Glutamatergic neuron (in vitro differentiated cells): ENCODE measurements at regions not wholly inside any gene's neighbourhood (a gene's known extent, or its start where the extent isn't known, plus 50 kb on each side); places are given as distances from the start of the nearest gene placed in this dataset.

Experiments used
- DNase-seq: peaks from one replicate; pipeline ENCODE4 v3.0.0; 2022
- H3K27ac Mint-ChIP-seq: one replicate; pipeline ENCODE4 v1.8.0; 2020; ENCODE audit warnings: mild to moderate bottlenecking, mixed read lengths, inconsistent platforms; ENCODE audit not compliant: unreplicated experiment
- H3K27me3 Mint-ChIP-seq: one replicate; pipeline ENCODE4 v1.8.0; 2020; ENCODE audit warnings: mild to moderate bottlenecking, moderate library complexity, mixed read lengths, inconsistent platforms; ENCODE audit not compliant: unreplicated experiment
- H3K36me3 Mint-ChIP-seq: one replicate; pipeline ENCODE4 v1.8.0; 2020; ENCODE audit warnings: mild to moderate bottlenecking, mixed read lengths, inconsistent platforms; ENCODE audit not compliant: unreplicated experiment
- H3K4me1 Mint-ChIP-seq: one replicate; pipeline ENCODE4 v1.8.0; 2020; ENCODE audit warnings: mild to moderate bottlenecking, low read depth, mixed read lengths, inconsistent platforms; ENCODE audit not compliant: unreplicated experiment
- H3K4me3 Mint-ChIP-seq: one replicate; pipeline ENCODE4 v1.8.0; 2020; ENCODE audit warnings: mild to moderate bottlenecking, mixed read lengths, inconsistent platforms; ENCODE audit not compliant: unreplicated experiment
- H3K9me3 Mint-ChIP-seq: one replicate; pipeline ENCODE4 v1.8.0; 2020; ENCODE audit warnings: mild to moderate bottlenecking, moderate library complexity, mixed read lengths, inconsistent platforms; ENCODE audit not compliant: unreplicated experiment
- CTCF ChIP-seq: fragments of 200-600 bp; sonication (generic); IDR thresholded peaks from one replicate; pipeline ENCODE4 v1.5.0; 2021; ENCODE audit not compliant: partially characterized antibody, unreplicated experiment

GRCh38 chr14:101196051-101196712 is 292.7 kb upstream of the RTL1 start:
- DNase-seq = no peak

GRCh38 chr14:101196795-101197590 is 293.5 kb upstream of the RTL1 start:
- no peak overlapping the region for H3K4me3 Mint-ChIP-seq
- peaks cover 10% of the 10 kb centered on the region for H3K27me3 Mint-ChIP-seq
- H3K36me3 Mint-ChIP-seq = no peaks in the 10 kb centered on the region
- no peak overlapping the region for H3K27ac Mint-ChIP-seq
- no peak for TF ChIP-seq CTCF
- peaks cover 3% of the 10 kb centered on the region for H3K9me3 Mint-ChIP-seq
- no peak for DNase-seq
- H3K4me1 Mint-ChIP-seq = peaks cover 2% of the 10 kb centered on the region

More at GRCh38 chr14:101196051-101196712, 292.7 kb upstream of the RTL1 start:
- H3K4me1 Mint-ChIP-seq = peaks cover 5% of the 10 kb centered on the region
- H3K36me3 Mint-ChIP-seq = no peaks in the 10 kb centered on the region
- H3K27me3 Mint-ChIP-seq = peaks cover 8% of the 10 kb centered on the region
- no peak overlapping the region for H3K27ac Mint-ChIP-seq
- peaks cover 3% of the 10 kb centered on the region for H3K9me3 Mint-ChIP-seq
- no peak for TF ChIP-seq CTCF
- H3K4me3 Mint-ChIP-seq = no peak overlapping the region

GRCh38 chr14:101197595-101198397 is 294.3 kb upstream of the RTL1 start:
- Mint-ChIP-seq H3K4me3 (no peak overlapping the region), H3K36me3 (no peaks in the 10 kb centered on the region), H3K27ac (no peak overlapping the region), H3K9me3 (peaks cover 3% of the 10 kb centered on the region), H3K4me1 (peaks cover 2% of the 10 kb centered on the region), H3K27me3 (peaks cover 10% of the 10 kb centered on the region)
- no peak for TF ChIP-seq CTCF
- DNase-seq = no peak

GRCh38 chr14:101198398-101199027 is 295.0 kb upstream of the RTL1 start:
- no peak for DNase-seq
- H3K4me1 Mint-ChIP-seq = no peaks in the 10 kb centered on the region
- H3K4me3 Mint-ChIP-seq = no peak overlapping the region
- peaks cover 3% of the 10 kb centered on the region for H3K9me3 Mint-ChIP-seq
- H3K27me3 Mint-ChIP-seq = peaks cover 13% of the 10 kb centered on the region
- no peak overlapping the region for H3K27ac Mint-ChIP-seq
- peaks cover 4% of the 10 kb centered on the region for H3K36me3 Mint-ChIP-seq
- TF ChIP-seq CTCF = no peak
